ENCODE measurements at regions not wholly inside any gene's neighbourhood (a gene's known extent, or its start where the extent isn't known, plus 50 kb on each side); places are given as distances from the start of the nearest gene placed in this dataset.
A peak's percentile ranks its signal among the peaks of the same experiment; 100 is the strongest.

DNA sequence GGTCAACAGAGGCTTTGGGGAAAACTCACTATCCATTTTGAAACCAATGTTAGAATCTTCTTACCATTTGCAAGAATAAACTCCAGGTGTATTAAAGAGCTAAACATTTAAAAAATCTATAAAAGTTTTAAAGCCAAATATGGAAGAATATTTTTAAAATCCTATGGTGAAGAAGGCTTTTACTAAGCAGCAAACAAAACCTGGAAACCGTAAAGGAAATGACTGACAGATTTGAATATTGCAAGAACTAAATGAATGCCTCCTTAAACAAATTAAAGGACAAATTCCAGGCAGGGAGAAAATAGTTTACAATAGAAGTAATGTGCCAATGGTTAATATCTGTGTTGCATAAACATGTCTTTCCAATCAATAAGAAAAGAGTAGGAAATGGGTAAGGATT lies 68.1 kb downstream of the KLF15 start:
- Mint-ChIP-seq H3K4me1 (peaks cover 18% of the 10 kb centered on the region), H3K27me3 (ENCODE audit: low read depth in 3 of 3) (peaks cover 50 to 71% (median 62%) of the 10 kb centered on the region in 3 donors), H3K27ac (no peak overlapping the region), H3K36me3 (peaks cover 2 to 4% of the 10 kb centered on the region in 2 donors), H3K9me3 (peaks cover 0 to 17% (median 4%) of the 10 kb centered on the region in 7 donors), H3K4me3 (peak overlapping the region in 1 of 2 donors; percentile 76)
- H3K27ac ChIP-seq (ENCODE audit: low read depth in 1 of 2, low read length in 2 of 2): no peak overlapping the region
- no CpG with 5 or more reads among the region's 1 CpG for WGBS (ENCODE audit: insufficient coverage)
- H3K4me3 ChIP-seq (replicated peaks in 1 of 3; ENCODE audit: low read depth in 2 of 3, low read length in 3 of 3): no peak overlapping the region
- H4K20me1 ChIP-seq (ENCODE audit: insufficient read depth, low read length): no peaks in the 10 kb centered on the region
- peaks cover 0 to 14% of the 10 kb centered on the region in 2 donors for H3K9me3 ChIP-seq (replicated peaks in 1 of 2; ENCODE audit: control insufficient read depth in 1 of 2, insufficient read depth in 1 of 2, low read length in 2 of 2)
- no peaks in the 10 kb centered on the region for H3K36me3 ChIP-seq (replicated peaks in 1 of 2; ENCODE audit: control insufficient read depth in 1 of 2, insufficient read depth in 2 of 2, low read length in 2 of 2)
- no peak overlapping the region for H3K9ac ChIP-seq (ENCODE audit: insufficient read depth, low read length, poor library complexity, severe bottlenecking)
- peaks cover 5 to 8% of the 10 kb centered on the region in 2 donors for H3K4me1 ChIP-seq (ENCODE audit: control insufficient read depth in 1 of 2, insufficient read depth in 2 of 2, low read length in 2 of 2)
- H3K27me3 ChIP-seq (ENCODE audit: control insufficient read depth in 2 of 2, insufficient read depth in 2 of 2, low read length in 2 of 2): peaks cover 40 to 64% of the 10 kb centered on the region in 2 donors
- DNase-seq: no peak
- H3K79me2 ChIP-seq (ENCODE audit: insufficient read depth, low read length): no peaks in the 10 kb centered on the region
- intact Hi-C loops (cut with micrococcal nuclease): no loop called here
- H3K4me2 ChIP-seq (replicated peaks; ENCODE audit: extremely low read depth, low read length, poor library complexity, severe bottlenecking): no peak overlapping the region
- TF ChIP-seq, protein P1, sequence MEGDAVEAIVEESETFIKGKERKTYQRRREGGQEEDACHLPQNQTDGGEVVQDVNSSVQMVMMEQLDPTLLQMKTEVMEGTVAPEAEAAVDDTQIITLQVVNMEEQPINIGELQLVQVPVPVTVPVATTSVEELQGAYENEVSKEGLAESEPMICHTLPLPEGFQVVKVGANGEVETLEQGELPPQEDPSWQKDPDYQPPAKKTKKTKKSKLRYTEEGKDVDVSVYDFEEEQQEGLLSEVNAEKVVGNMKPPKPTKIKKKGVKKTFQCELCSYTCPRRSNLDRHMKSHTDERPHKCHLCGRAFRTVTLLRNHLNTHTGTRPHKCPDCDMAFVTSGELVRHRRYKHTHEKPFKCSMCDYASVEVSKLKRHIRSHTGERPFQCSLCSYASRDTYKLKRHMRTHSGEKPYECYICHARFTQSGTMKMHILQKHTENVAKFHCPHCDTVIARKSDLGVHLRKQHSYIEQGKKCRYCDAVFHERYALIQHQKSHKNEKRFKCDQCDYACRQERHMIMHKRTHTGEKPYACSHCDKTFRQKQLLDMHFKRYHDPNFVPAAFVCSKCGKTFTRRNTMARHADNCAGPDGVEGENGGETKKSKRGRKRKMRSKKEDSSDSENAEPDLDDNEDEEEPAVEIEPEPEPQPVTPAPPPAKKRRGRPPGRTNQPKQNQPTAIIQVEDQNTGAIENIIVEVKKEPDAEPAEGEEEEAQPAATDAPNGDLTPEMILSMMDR (IDR thresholded peaks at IDR 0.05): no peak
- no peak overlapping the region for H2AFZ ChIP-seq (ENCODE audit: insufficient read depth, low read depth, low read length, poor library complexity, severe bottlenecking)

DNA sequence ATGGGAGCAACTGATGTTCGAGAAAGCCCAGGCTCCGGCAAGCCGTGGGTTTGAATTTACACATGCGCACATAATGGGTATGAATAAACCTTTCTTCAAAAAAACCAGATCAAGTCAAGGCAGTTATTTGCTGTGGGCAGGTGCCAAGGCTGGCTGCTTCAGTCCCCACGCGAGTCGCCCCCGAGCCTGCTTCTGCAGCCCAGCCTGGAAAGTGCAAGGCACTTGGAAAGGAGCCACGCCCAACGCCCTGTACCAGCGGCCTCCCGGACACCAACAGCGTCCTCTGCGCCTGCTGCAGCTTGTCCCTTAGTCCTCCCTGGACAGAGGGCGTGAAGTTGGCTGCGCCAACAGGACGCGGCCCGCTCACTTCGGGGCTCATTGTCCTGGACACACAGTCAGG lies 68.9 kb downstream of the KLF15 start:
- Mint-ChIP-seq H3K4me1 (peaks cover 14% of the 10 kb centered on the region), H3K27ac (no peak overlapping the region), H3K9me3 (peaks cover 0 to 17% (median 4%) of the 10 kb centered on the region in 7 donors), H3K36me3 (peaks cover 2 to 4% of the 10 kb centered on the region in 2 donors), H3K27me3 (ENCODE audit: low read depth in 3 of 3) (peaks cover 50 to 70% (median 62%) of the 10 kb centered on the region in 3 donors), H3K4me3 (peak overlapping the region in 1 of 2 donors; percentile 76)
- H3K9ac ChIP-seq (ENCODE audit: insufficient read depth, low read length, poor library complexity, severe bottlenecking): no peak overlapping the region
- DNase-seq: no peak
- H3K27ac ChIP-seq (ENCODE audit: low read depth in 1 of 2, low read length in 2 of 2): no peak overlapping the region
- peaks cover 0 to 14% of the 10 kb centered on the region in 2 donors for H3K9me3 ChIP-seq (replicated peaks in 1 of 2; ENCODE audit: control insufficient read depth in 1 of 2, insufficient read depth in 1 of 2, low read length in 2 of 2)
- H3K4me3 ChIP-seq (replicated peaks in 1 of 3; ENCODE audit: low read depth in 2 of 3, low read length in 3 of 3): no peak overlapping the region
- H3K4me2 ChIP-seq (replicated peaks; ENCODE audit: extremely low read depth, low read length, poor library complexity, severe bottlenecking): no peak overlapping the region
- H3K36me3 ChIP-seq (replicated peaks in 1 of 2; ENCODE audit: control insufficient read depth in 1 of 2, insufficient read depth in 2 of 2, low read length in 2 of 2): no peaks in the 10 kb centered on the region
- peaks cover 5 to 8% of the 10 kb centered on the region in 2 donors for H3K4me1 ChIP-seq (ENCODE audit: control insufficient read depth in 1 of 2, insufficient read depth in 2 of 2, low read length in 2 of 2)
- intact Hi-C loops (cut with micrococcal nuclease): no loop called here
- H4K20me1 ChIP-seq (ENCODE audit: insufficient read depth, low read length): no peaks in the 10 kb centered on the region
- TF ChIP-seq, protein P1 (IDR thresholded peaks at IDR 0.05): no peak
- no peaks in the 10 kb centered on the region for H3K79me2 ChIP-seq (ENCODE audit: insufficient read depth, low read length)
- peaks cover 40 to 64% of the 10 kb centered on the region in 2 donors for H3K27me3 ChIP-seq (ENCODE audit: control insufficient read depth in 2 of 2, insufficient read depth in 2 of 2, low read length in 2 of 2)
- 17% methylated on average over 20 of the region's 20 CpGs for WGBS (ENCODE audit: insufficient coverage)
- no peak overlapping the region for H2AFZ ChIP-seq (ENCODE audit: insufficient read depth, low read depth, low read length, poor library complexity, severe bottlenecking)
